K562 (cell line): ENCODE measurements at regions not wholly inside any gene's neighbourhood (a gene's known extent, or its start where the extent isn't known, plus 50 kb on each side); places are given as distances from the start of the nearest gene placed in this dataset.

Experiments
- ATAC-seq: fragments of 200-7000 bp; cut with Tn5 transposase; 3 replicates; pipeline ENCODE4 v1.9.1; 2020; ENCODE audit warnings: moderate library complexity
- BruUV-seq: library from RNA; stranded (reverse); fragments of 400-500 nt; replicated peaks from 2 replicates; lab custom pipeline; 2021; lab: Mats Ljungman, UMichigan
- CTCF ChIA-PET: fragments of 300-600 bp; formaldehyde crosslinking; extraction: SDS; loops from one replicate; lab custom pipeline; 2021; ENCODE audit warnings: low intra/inter-chr PET ratio; lab: Yijun Ruan, JAX
- POLR2A ChIA-PET: fragments of 300-600, 350-650 bp; sonication (Branson Sonifier 250); formaldehyde crosslinking; extraction: SDS; loops from one replicate; lab custom pipeline; 2021; ENCODE audit warnings: antibody characterized with exemption, inconsistent platforms; lab: Yijun Ruan, JAX
- DNase-seq, 4 experiments: peaks; one replicate each; pipeline versions ENCODE4 v3.0.0 to v3.0.0-alpha.2; 2011 to 2018; ENCODE audit warnings: low spot score in 3 of 4, mixed read lengths in 3 of 4; ENCODE audit errors: extremely low read depth in 1 of 4
- FAIRE-seq: peaks from 2 replicates; lab custom pipeline; 2011; peaks lifted over from hg19 to GRCh38; lab: Jason Lieb, UNC
- H2AFZ ChIP-seq: 2 replicates; pipeline ENCODE4 v1.6.0; 2011; ENCODE audit warnings: low read depth, low read length, control low read depth, inconsistent platforms
- H3K27ac ChIP-seq: fragments of 200-600 bp; 3 replicates; pipeline ENCODE4 v1.8.0; 2011; ENCODE audit warnings: low read depth, mild to moderate bottlenecking, control low read depth, inconsistent platforms, low read length, moderate library complexity, mixed read lengths; ENCODE audit errors: extremely low read depth
- H3K27me3 ChIP-seq, 2 experiments: fragments of 300-600 bp in 1 of 2; 2 replicates in 1 of 2; 3 replicates in 1 of 2; pipeline versions ENCODE4 v1.6.0 to v1.8.0; 2011; ENCODE audit warnings: inconsistent platforms in 2 of 2, low read length in 2 of 2, mild to moderate bottlenecking in 1 of 2, mixed read lengths in 1 of 2, moderate library complexity in 1 of 2; ENCODE audit not compliant: control insufficient read depth in 2 of 2, insufficient read depth in 2 of 2
- H3K36me3 ChIP-seq: fragments of 300-600 bp; 3 replicates; pipeline ENCODE4 v1.8.0; 2011; ENCODE audit warnings: mild to moderate bottlenecking, low read length, inconsistent platforms; ENCODE audit not compliant: control insufficient read depth, insufficient read depth
- H3K4me1 ChIP-seq, 2 experiments: fragments of 200-600 bp in 1 of 2; replicated peaks in 1 of 2; 2 replicates in 1 of 2; 3 replicates in 1 of 2; pipeline versions ENCODE4 v1.5.1 to v1.8.0; 2011; ENCODE audit warnings: inconsistent platforms in 2 of 2, low read length in 2 of 2, mild to moderate bottlenecking in 1 of 2, mixed read lengths in 1 of 2, moderate library complexity in 1 of 2; ENCODE audit not compliant: control insufficient read depth in 2 of 2, insufficient read depth in 2 of 2
- H3K4me2 ChIP-seq: 2 replicates; pipeline ENCODE4 v1.6.1; 2011; ENCODE audit warnings: low read length, control low read depth, inconsistent platforms, mixed read lengths; ENCODE audit not compliant: insufficient read depth
- H3K4me3 ChIP-seq: fragments of 200-600 bp; sonication (generic), shearing (Covaris generic); 2 replicates; pipeline ENCODE4 v1.5.1; 2016; ENCODE audit warnings: control low read depth, inconsistent platforms
- H3K79me2 ChIP-seq: fragments of 200-600 bp; 3 replicates; pipeline ENCODE4 v1.8.0; 2011; ENCODE audit warnings: low read length, inconsistent platforms; ENCODE audit not compliant: control insufficient read depth, insufficient read depth
- H3K9ac ChIP-seq, 2 experiments: 2 replicates each; pipeline versions ENCODE4 v1.6.0 to v1.6.1; 2011; ENCODE audit warnings: low read depth in 2 of 2, low read length in 2 of 2, control low read depth in 1 of 2, inconsistent platforms in 1 of 2, mild to moderate bottlenecking in 1 of 2, mixed read lengths in 1 of 2; ENCODE audit not compliant: insufficient read depth in 1 of 2
- H3K9me1 ChIP-seq: one replicate; pipeline ENCODE4 v1.6.0; 2011; ENCODE audit warnings: inconsistent platforms, mild to moderate bottlenecking, low read length, moderate library complexity; ENCODE audit not compliant: control insufficient read depth, insufficient read depth
- H3K9me3 ChIP-seq: replicated peaks from 2 replicates; pipeline ENCODE4 v1.5.1; 2011; ENCODE audit warnings: low read depth, low read length, inconsistent platforms; ENCODE audit not compliant: control insufficient read depth, insufficient read depth
- H4K20me1 ChIP-seq: replicated peaks from 2 replicates; pipeline ENCODE4 v1.6.1; 2011; ENCODE audit warnings: low read length, inconsistent platforms, mixed read lengths; ENCODE audit not compliant: control insufficient read depth, insufficient read depth
- KHSRP ChIP-seq: fragments of 450-650 bp; IDR thresholded peaks from 2 replicates; pipeline ENCODE4 v1.6.1; 2017
- MTA3 ChIP-seq: fragments of 450-650 bp; formaldehyde crosslinking; IDR thresholded peaks from 2 replicates; pipeline ENCODE4 v1.6.1; 2017; ENCODE audit warnings: mild to moderate bottlenecking, borderline replicate concordance
- NR1H2 ChIP-seq: sonication (generic); formaldehyde crosslinking; IDR thresholded peaks from 2 replicates; pipeline ENCODE4 v1.4.0; 2020; ENCODE audit warnings: mild to moderate bottlenecking, missing genetic modification reagents
- RBM25 ChIP-seq: fragments of 200-400 bp; formaldehyde crosslinking; IDR thresholded peaks from 2 replicates; pipeline ENCODE4 v1.6.1; 2018; ENCODE audit warnings: low read length, low read depth, moderate library complexity; ENCODE audit not compliant: severe bottlenecking
- SIN3A ChIP-seq, 2 experiments: fragments of 150-350 bp in 1 of 2; IDR thresholded peaks; 2 replicates each; pipeline ENCODE4 v1.6.1; 2011 to 2016; ENCODE audit warnings: borderline replicate concordance in 2 of 2, low read depth in 2 of 2, low read length in 2 of 2, mild to moderate bottlenecking in 2 of 2, moderate library complexity in 2 of 2; ENCODE audit not compliant: control insufficient read depth in 1 of 2
- ZZZ3 ChIP-seq: fragments of 450-650 bp; IDR thresholded peaks from 2 replicates; pipeline ENCODE4 v1.6.1; 2016; ENCODE audit warnings: antibody characterized with exemption, mild to moderate bottlenecking, moderate library complexity
- WGBS: fragments of 100-300 bp; shearing (Covaris generic); methylation state at CpG from one replicate; pipeline ENCODE4 v1.1.6; 2016; ENCODE audit warnings: low coverage, mixed read lengths; ENCODE audit not compliant: insufficient coverage; ENCODE audit errors: missing lambda C conversion rate; 5-methylcytosine and 5-hydroxymethylcytosine counted together
- in situ Hi-C: fragments of 300-500 bp; cut with MboI; formaldehyde crosslinking; loops from 4 replicates; pipeline ENCODE4 v1.15.0; 2018; ENCODE audit warnings: inconsistent platforms, mixed read lengths
- intact Hi-C: fragments of 100-400 bp; cut with micrococcal nuclease; formaldehyde crosslinking; loops from 2 replicates; pipeline ENCODE4 v1.14.2; 2022
- TF ChIP-seq, protein P1 (sequence below): fragments of 450-650 bp; IDR thresholded peaks from 2 replicates; pipeline ENCODE4 v1.6.1; 2016; ENCODE audit warnings: low read depth
- TF ChIP-seq, protein P2 (sequence below): sonication (generic); formaldehyde crosslinking; IDR thresholded peaks from 2 replicates; pipeline ENCODE4 v1.8.0; 2022; ENCODE audit warnings: mild to moderate bottlenecking, missing genetic modification reagents
- TF ChIP-seq, protein P3 (sequence below): sonication (generic); formaldehyde crosslinking; IDR thresholded peaks from 2 replicates; pipeline ENCODE4 v1.8.1; 2022; ENCODE audit warnings: missing genetic modification reagents

GRCh38 chr2:56741601-56742102 is 557.9 kb downstream of the CCDC85A start:
- Histone ChIP-seq H3K9me1 (no peaks in the 10 kb centered on the region), H3K4me1 (no peaks in the 10 kb centered on the region), H3K9me3 (no peaks in the 10 kb centered on the region; the same call in 1 of the 2 replicates), H3K4me3 (no peak overlapping the region), H3K9ac (no peak overlapping the region), H3K4me2 (no peak overlapping the region), H3K27ac (no peak overlapping the region), H3K27me3 (no peaks in the 10 kb centered on the region), H3K79me2 (no peaks in the 10 kb centered on the region), H3K36me3 (no peaks in the 10 kb centered on the region), H2AFZ (no peak overlapping the region), H4K20me1 (no peaks in the 10 kb centered on the region)
- intact Hi-C loops (no loop called here), in situ Hi-C loops (loop anchor here (25.0 kb wide), 1 partner anchor 554 kb away; the partner anchor contains the start of gene CCDC85A)
- DNase-seq: no peak
- 4% methylated on average over 5 of the region's 5 CpGs for WGBS
- no TSS peak for BruUV-seq
- no peak for FAIRE-seq
- no peak for ATAC-seq
- CTCF ChIA-PET: no interaction called here
- POLR2A ChIA-PET: no interaction called here
- no peak for TF ChIP-seq SIN3A (IDR thresholded peaks at IDR 0.05; ENCODE audit: borderline replicate concordance in 2 of 2, control insufficient read depth in 1 of 2, low read depth in 2 of 2, low read length in 2 of 2)
- TF ChIP-seq, protein P1, sequence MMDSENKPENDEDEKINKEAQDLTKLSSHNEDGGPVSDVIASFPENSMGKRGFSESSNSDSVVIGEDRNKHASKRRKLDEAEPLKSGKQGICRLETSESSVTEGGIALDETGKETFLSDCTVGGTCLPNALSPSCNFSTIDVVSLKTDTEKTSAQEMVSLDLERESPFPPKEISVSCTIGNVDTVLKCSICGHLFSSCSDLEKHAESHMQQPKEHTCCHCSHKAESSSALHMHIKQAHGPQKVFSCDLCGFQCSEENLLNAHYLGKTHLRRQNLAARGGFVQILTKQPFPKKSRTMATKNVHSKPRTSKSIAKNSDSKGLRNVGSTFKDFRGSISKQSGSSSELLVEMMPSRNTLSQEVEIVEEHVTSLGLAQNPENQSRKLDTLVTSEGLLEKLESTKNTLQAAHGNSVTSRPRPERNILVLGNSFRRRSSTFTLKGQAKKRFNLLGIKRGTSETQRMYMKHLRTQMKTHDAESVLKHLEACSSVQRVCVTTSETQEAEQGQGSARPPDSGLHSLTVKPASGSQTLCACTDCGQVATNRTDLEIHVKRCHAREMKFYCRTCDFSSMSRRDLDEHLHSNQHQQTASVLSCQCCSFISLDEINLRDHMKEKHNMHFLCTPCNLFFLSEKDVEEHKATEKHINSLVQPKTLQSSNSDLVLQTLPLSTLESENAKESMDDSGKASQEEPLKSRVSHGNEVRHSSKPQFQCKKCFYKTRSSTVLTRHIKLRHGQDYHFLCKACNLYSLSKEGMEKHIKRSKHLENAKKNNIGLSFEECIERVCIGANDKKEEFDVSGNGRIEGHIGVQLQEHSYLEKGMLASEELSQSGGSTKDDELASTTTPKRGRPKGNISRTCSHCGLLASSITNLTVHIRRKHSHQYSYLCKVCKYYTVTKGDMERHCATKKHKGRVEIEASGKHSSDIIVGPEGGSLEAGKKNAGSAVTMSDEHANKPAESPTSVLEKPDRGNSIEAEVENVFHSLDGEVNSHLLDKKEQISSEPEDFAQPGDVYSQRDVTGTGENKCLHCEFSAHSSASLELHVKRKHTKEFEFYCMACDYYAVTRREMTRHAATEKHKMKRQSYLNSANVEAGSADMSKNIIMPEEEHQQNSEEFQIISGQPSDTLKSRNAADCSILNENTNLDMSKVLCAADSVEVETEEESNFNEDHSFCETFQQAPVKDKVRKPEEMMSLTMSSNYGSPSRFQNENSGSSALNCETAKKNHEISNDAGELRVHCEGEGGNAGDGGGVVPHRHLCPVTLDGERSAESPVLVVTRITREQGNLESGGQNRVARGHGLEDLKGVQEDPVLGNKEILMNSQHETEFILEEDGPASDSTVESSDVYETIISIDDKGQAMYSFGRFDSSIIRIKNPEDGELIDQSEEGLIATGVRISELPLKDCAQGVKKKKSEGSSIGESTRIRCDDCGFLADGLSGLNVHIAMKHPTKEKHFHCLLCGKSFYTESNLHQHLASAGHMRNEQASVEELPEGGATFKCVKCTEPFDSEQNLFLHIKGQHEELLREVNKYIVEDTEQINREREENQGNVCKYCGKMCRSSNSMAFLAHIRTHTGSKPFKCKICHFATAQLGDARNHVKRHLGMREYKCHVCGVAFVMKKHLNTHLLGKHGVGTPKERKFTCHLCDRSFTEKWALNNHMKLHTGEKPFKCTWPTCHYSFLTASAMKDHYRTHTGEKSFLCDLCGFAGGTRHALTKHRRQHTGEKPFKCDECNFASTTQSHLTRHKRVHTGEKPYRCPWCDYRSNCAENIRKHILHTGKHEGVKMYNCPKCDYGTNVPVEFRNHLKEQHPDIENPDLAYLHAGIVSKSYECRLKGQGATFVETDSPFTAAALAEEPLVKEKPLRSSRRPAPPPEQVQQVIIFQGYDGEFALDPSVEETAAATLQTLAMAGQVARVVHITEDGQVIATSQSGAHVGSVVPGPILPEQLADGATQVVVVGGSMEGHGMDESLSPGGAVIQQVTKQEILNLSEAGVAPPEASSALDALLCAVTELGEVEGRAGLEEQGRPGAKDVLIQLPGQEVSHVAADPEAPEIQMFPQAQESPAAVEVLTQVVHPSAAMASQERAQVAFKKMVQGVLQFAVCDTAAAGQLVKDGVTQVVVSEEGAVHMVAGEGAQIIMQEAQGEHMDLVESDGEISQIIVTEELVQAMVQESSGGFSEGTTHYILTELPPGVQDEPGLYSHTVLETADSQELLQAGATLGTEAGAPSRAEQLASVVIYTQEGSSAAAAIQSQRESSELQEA: no peak
- TF ChIP-seq, protein P2, sequence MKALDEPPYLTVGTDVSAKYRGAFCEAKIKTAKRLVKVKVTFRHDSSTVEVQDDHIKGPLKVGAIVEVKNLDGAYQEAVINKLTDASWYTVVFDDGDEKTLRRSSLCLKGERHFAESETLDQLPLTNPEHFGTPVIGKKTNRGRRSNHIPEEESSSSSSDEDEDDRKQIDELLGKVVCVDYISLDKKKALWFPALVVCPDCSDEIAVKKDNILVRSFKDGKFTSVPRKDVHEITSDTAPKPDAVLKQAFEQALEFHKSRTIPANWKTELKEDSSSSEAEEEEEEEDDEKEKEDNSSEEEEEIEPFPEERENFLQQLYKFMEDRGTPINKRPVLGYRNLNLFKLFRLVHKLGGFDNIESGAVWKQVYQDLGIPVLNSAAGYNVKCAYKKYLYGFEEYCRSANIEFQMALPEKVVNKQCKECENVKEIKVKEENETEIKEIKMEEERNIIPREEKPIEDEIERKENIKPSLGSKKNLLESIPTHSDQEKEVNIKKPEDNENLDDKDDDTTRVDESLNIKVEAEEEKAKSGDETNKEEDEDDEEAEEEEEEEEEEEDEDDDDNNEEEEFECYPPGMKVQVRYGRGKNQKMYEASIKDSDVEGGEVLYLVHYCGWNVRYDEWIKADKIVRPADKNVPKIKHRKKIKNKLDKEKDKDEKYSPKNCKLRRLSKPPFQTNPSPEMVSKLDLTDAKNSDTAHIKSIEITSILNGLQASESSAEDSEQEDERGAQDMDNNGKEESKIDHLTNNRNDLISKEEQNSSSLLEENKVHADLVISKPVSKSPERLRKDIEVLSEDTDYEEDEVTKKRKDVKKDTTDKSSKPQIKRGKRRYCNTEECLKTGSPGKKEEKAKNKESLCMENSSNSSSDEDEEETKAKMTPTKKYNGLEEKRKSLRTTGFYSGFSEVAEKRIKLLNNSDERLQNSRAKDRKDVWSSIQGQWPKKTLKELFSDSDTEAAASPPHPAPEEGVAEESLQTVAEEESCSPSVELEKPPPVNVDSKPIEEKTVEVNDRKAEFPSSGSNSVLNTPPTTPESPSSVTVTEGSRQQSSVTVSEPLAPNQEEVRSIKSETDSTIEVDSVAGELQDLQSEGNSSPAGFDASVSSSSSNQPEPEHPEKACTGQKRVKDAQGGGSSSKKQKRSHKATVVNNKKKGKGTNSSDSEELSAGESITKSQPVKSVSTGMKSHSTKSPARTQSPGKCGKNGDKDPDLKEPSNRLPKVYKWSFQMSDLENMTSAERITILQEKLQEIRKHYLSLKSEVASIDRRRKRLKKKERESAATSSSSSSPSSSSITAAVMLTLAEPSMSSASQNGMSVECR: no peak
- TF ChIP-seq, protein P3, sequence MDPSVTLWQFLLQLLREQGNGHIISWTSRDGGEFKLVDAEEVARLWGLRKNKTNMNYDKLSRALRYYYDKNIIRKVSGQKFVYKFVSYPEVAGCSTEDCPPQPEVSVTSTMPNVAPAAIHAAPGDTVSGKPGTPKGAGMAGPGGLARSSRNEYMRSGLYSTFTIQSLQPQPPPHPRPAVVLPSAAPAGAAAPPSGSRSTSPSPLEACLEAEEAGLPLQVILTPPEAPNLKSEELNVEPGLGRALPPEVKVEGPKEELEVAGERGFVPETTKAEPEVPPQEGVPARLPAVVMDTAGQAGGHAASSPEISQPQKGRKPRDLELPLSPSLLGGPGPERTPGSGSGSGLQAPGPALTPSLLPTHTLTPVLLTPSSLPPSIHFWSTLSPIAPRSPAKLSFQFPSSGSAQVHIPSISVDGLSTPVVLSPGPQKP (CRISPR knock-in tag): no peak
- no peak for TF ChIP-seq KHSRP
- TF ChIP-seq ZZZ3: no peak
- no peak for TF ChIP-seq RBM25
- TF ChIP-seq NR1H2 (CRISPR knock-in tag): no peak
- TF ChIP-seq MTA3: no peak
